IMR-90 (cell line): ENCODE measurements at regions not wholly inside any gene's neighbourhood (a gene's known extent, or its start where the extent isn't known, plus 50 kb on each side); places are given as distances from the start of the nearest gene placed in this dataset.

Source experiments
- CEBPB ChIP-seq: IDR thresholded peaks from 2 replicates; pipeline ENCODE4 v1.6.1; 2012; ENCODE audit warnings: low read depth, low read length, improper control_type of control experiment
- CHD1 ChIP-seq: IDR thresholded peaks from 2 replicates; pipeline ENCODE4 v1.6.1; 2012; ENCODE audit warnings: low read depth, low read length, improper control_type of control experiment
- FOS ChIP-seq: fragments of 150-350 bp; IDR thresholded peaks from 2 replicates; pipeline ENCODE4 v1.6.1; 2016; ENCODE audit warnings: low read depth, low read length
- MAZ ChIP-seq: IDR thresholded peaks from 2 replicates; pipeline ENCODE4 v1.6.1; 2012; ENCODE audit warnings: low read depth, mild to moderate bottlenecking, low read length, improper control_type of control experiment, moderate library complexity, borderline replicate concordance
- MXI1 ChIP-seq: IDR thresholded peaks from 2 replicates; pipeline ENCODE4 v1.6.1; 2012; ENCODE audit warnings: low read depth, mild to moderate bottlenecking, low read length, moderate library complexity, borderline replicate concordance
- NFE2L2 ChIP-seq: fragments of 150-350 bp; IDR thresholded peaks from 2 replicates; pipeline ENCODE4 v1.6.1; 2016; ENCODE audit warnings: low read depth, mild to moderate bottlenecking, low read length
- POLR2A ChIP-seq: IDR thresholded peaks from 2 replicates; pipeline ENCODE4 v1.6.1; 2012; ENCODE audit warnings: mild to moderate bottlenecking, low read depth, low read length
- RAD21 ChIP-seq: IDR thresholded peaks from 2 replicates; pipeline ENCODE4 v1.6.1; 2012; ENCODE audit warnings: low read length, improper control_type of control experiment
- RCOR1 ChIP-seq: IDR thresholded peaks from 2 replicates; pipeline ENCODE4 v1.6.1; 2012; ENCODE audit warnings: mild to moderate bottlenecking, low read length, improper control_type of control experiment; ENCODE audit not compliant: insufficient replicate concordance
- RFX5 ChIP-seq: IDR thresholded peaks from 2 replicates; pipeline ENCODE4 v1.8.0; 2012; ENCODE audit warnings: low read depth, mild to moderate bottlenecking, low read length, moderate library complexity
- TF ChIP-seq, protein P1 (sequence below): conservative IDR thresholded peaks from 2 replicates; pipeline ENCODE4 v1.5.1; 2012; ENCODE audit warnings: mild to moderate bottlenecking, low read depth, low read length, improper control_type of control experiment
- TF ChIP-seq, protein P2 (sequence below): fragments of 150-350 bp; IDR thresholded peaks from 2 replicates; pipeline ENCODE4 v1.6.1; 2017; ENCODE audit warnings: mild to moderate bottlenecking, antibody characterized with exemption, low read length, low read depth
- TF ChIP-seq, protein P3 (sequence below): fragments of 150-350 bp; IDR thresholded peaks from 2 replicates; pipeline ENCODE4 v1.6.1; 2016; ENCODE audit warnings: low read depth, mild to moderate bottlenecking, low read length, moderate library complexity, borderline replicate concordance

DNA sequence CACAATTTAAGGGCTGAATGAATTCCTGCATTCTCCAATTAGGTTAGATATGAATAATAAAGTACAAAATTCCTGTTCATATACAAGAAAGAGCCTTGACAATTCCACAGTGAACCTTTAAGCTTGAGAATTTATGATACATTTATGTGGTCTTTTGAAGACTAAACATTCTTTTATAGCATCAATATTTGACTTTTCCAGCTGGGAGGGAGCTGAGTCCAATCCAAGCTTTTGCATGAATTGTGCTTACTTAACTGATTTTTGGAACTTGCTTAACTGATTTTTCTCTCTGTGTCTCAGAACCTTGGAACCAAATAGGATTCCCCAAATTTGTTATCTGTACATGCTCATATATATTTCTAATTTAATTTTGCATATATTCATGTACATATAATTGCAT lies 388.0 kb downstream of the TRIB2 start:
- TF ChIP-seq, protein P1, sequence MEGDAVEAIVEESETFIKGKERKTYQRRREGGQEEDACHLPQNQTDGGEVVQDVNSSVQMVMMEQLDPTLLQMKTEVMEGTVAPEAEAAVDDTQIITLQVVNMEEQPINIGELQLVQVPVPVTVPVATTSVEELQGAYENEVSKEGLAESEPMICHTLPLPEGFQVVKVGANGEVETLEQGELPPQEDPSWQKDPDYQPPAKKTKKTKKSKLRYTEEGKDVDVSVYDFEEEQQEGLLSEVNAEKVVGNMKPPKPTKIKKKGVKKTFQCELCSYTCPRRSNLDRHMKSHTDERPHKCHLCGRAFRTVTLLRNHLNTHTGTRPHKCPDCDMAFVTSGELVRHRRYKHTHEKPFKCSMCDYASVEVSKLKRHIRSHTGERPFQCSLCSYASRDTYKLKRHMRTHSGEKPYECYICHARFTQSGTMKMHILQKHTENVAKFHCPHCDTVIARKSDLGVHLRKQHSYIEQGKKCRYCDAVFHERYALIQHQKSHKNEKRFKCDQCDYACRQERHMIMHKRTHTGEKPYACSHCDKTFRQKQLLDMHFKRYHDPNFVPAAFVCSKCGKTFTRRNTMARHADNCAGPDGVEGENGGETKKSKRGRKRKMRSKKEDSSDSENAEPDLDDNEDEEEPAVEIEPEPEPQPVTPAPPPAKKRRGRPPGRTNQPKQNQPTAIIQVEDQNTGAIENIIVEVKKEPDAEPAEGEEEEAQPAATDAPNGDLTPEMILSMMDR, result no peak
- TF ChIP-seq RFX5, result no peak
- TF ChIP-seq RAD21, result no peak
- no peak for TF ChIP-seq CEBPB
- no peak for TF ChIP-seq FOS
- no peak for TF ChIP-seq CHD1
- TF ChIP-seq POLR2A, result no peak
- TF ChIP-seq, protein P2, sequence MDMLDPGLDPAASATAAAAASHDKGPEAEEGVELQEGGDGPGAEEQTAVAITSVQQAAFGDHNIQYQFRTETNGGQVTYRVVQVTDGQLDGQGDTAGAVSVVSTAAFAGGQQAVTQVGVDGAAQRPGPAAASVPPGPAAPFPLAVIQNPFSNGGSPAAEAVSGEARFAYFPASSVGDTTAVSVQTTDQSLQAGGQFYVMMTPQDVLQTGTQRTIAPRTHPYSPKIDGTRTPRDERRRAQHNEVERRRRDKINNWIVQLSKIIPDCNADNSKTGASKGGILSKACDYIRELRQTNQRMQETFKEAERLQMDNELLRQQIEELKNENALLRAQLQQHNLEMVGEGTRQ, result no peak
- no peak for TF ChIP-seq RCOR1
- TF ChIP-seq NFE2L2, result no peak
- no peak for TF ChIP-seq MAZ
- TF ChIP-seq MXI1, result no peak
- TF ChIP-seq, protein P3, sequence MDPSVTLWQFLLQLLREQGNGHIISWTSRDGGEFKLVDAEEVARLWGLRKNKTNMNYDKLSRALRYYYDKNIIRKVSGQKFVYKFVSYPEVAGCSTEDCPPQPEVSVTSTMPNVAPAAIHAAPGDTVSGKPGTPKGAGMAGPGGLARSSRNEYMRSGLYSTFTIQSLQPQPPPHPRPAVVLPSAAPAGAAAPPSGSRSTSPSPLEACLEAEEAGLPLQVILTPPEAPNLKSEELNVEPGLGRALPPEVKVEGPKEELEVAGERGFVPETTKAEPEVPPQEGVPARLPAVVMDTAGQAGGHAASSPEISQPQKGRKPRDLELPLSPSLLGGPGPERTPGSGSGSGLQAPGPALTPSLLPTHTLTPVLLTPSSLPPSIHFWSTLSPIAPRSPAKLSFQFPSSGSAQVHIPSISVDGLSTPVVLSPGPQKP, result no peak
